ENCODE measurements at regions not wholly inside any gene's neighbourhood (a gene's known extent, or its start where the extent isn't known, plus 50 kb on each side); places are given as distances from the start of the nearest gene placed in this dataset.

DNA sequence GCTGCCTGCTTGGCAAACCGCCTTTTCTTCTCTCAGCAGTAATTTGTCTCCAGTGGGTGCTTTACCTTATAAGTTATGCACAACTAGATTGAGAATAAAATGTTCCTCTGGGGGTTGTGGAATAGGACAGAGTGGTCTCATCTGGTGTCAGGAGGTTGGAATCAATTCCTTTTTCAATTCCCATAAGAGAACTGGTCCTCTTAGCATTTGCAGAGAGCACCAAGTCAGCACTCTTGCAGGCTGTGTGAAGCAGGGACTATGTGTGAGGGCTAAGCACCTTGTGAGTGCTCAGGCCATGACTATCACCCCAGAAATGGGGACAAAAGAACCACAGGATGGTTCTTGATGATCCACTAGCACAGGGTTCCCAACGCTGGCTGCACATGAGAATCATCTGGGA lies 163.6 kb upstream of the UMPS start:
- DNase-seq (ENCODE audit: low spot score) = no peak
- WGBS = 96% methylated on average over 2 of the region's 2 CpGs
- no peak overlapping the region for H3K27ac ChIP-seq (ENCODE audit: low read depth in 1 of 2, low read length in 2 of 2)
- no peaks in the 10 kb centered on the region for H3K36me3 ChIP-seq (ENCODE audit: control insufficient read depth in 4 of 4, insufficient read depth in 3 of 4, low read depth in 1 of 4, low read length in 3 of 4)
- TF ChIP-seq FOXA1 (IDR thresholded peaks at IDR 0.05) = no peak
- no peak for TF ChIP-seq EGR1 (IDR thresholded peaks at IDR 0.05; ENCODE audit: low read depth in 2 of 2)
- no peak for TF ChIP-seq FOXA2 (IDR thresholded peaks at IDR 0.05)
- TF ChIP-seq GABPA (IDR thresholded peaks at IDR 0.05 in 1 of 2, conservative IDR thresholded peaks at IDR 0.05 in 1 of 2) = no peak
- peaks cover 0 to 10% (median 6%) of the 10 kb centered on the region in 4 donors for H3K4me1 ChIP-seq (ENCODE audit: control insufficient read depth in 4 of 4, insufficient read depth in 4 of 4, low read length in 3 of 4)
- H3K4me3 ChIP-seq (ENCODE audit: low read depth in 1 of 3, low read length in 3 of 3) = no peak overlapping the region
- H3K9ac ChIP-seq (ENCODE audit: low read depth in 1 of 2, low read length in 2 of 2) = no peak overlapping the region
- no peaks in the 10 kb centered on the region for H3K27me3 ChIP-seq (ENCODE audit: control insufficient read depth in 4 of 4, insufficient read depth in 4 of 4, low read length in 3 of 4)
- no peaks in the 10 kb centered on the region for H3K9me3 ChIP-seq (ENCODE audit: control insufficient read depth in 4 of 4, low read length in 3 of 4)

DNA sequence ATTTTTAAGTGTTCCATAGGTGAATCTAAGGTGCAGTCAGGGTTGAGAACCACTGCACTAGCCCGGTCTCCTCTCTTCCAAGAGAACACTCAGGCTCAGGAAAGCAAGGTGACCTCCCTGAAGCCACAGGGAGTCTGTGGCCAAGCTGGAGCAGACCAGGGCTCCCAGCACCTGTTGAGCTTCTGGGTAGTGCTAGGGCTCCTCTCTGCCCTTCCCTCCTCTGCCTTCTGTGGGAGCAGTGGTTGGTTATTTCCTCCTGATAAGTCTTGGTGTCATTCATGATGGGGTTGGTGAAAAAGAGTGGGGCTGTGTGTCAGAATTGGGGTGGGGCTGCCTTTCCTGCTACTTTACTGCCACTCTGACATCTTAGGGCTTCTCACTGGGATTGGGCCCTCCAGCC lies 163.1 kb upstream of the UMPS start:
- WGBS = 92% methylated on average over 1 of the region's 1 CpG
- Histone ChIP-seq H3K9me3 (ENCODE audit: control insufficient read depth in 4 of 4, low read length in 3 of 4) (no peaks in the 10 kb centered on the region), H3K36me3 (ENCODE audit: control insufficient read depth in 4 of 4, insufficient read depth in 3 of 4, low read depth in 1 of 4, low read length in 3 of 4) (no peaks in the 10 kb centered on the region), H3K4me1 (ENCODE audit: control insufficient read depth in 4 of 4, insufficient read depth in 4 of 4, low read length in 3 of 4) (peaks cover 0 to 10% (median 6%) of the 10 kb centered on the region in 4 donors), H3K27ac (ENCODE audit: low read depth in 1 of 2, low read length in 2 of 2) (no peak overlapping the region), H3K4me3 (ENCODE audit: low read depth in 1 of 3, low read length in 3 of 3) (no peak overlapping the region), H3K27me3 (ENCODE audit: control insufficient read depth in 4 of 4, insufficient read depth in 4 of 4, low read length in 3 of 4) (no peaks in the 10 kb centered on the region), H3K9ac (ENCODE audit: low read depth in 1 of 2, low read length in 2 of 2) (no peak overlapping the region)
- no peak for DNase-seq (ENCODE audit: low spot score)
- TF ChIP-seq GABPA (IDR thresholded peaks at IDR 0.05 in 1 of 2, conservative IDR thresholded peaks at IDR 0.05 in 1 of 2) (no peak), YY1 (IDR thresholded peaks at IDR 0.05) (no peak), ATF3 (IDR thresholded peaks at IDR 0.05) (no peak), EGR1 (IDR thresholded peaks at IDR 0.05; ENCODE audit: low read depth in 2 of 2) (no peak), HNF4A (conservative IDR thresholded peaks at IDR 0.05) (no peak), RXRA (IDR thresholded peaks at IDR 0.05) (no peak), CTCF (IDR thresholded peaks at IDR 0.05; ENCODE audit: low read depth, low read length, missing input control) (no peak), TAF1 (conservative IDR thresholded peaks at IDR 0.05) (no peak), FOXA1 (IDR thresholded peaks at IDR 0.05) (no peak), FOXA2 (IDR thresholded peaks at IDR 0.05) (no peak), REST (IDR thresholded peaks at IDR 0.05) (no peak), SP1 (IDR thresholded peaks at IDR 0.05) (no peak)
- TF ChIP-seq, protein P1, sequence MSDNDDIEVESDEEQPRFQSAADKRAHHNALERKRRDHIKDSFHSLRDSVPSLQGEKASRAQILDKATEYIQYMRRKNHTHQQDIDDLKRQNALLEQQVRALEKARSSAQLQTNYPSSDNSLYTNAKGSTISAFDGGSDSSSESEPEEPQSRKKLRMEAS (IDR thresholded peaks at IDR 0.05) = no peak
- TF ChIP-seq, protein P2, sequence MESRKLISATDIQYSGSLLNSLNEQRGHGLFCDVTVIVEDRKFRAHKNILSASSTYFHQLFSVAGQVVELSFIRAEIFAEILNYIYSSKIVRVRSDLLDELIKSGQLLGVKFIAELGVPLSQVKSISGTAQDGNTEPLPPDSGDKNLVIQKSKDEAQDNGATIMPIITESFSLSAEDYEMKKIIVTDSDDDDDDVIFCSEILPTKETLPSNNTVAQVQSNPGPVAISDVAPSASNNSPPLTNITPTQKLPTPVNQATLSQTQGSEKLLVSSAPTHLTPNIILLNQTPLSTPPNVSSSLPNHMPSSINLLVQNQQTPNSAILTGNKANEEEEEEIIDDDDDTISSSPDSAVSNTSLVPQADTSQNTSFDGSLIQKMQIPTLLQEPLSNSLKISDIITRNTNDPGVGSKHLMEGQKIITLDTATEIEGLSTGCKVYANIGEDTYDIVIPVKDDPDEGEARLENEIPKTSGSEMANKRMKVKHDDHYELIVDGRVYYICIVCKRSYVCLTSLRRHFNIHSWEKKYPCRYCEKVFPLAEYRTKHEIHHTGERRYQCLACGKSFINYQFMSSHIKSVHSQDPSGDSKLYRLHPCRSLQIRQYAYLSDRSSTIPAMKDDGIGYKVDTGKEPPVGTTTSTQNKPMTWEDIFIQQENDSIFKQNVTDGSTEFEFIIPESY (IDR thresholded peaks at IDR 0.05) = no peak

Data from liver (tissue), 8 donors.